ENCODE measurements at regions not wholly inside any gene's neighbourhood (a gene's known extent, or its start where the extent isn't known, plus 50 kb on each side); places are given as distances from the start of the nearest gene placed in this dataset.

DNA sequence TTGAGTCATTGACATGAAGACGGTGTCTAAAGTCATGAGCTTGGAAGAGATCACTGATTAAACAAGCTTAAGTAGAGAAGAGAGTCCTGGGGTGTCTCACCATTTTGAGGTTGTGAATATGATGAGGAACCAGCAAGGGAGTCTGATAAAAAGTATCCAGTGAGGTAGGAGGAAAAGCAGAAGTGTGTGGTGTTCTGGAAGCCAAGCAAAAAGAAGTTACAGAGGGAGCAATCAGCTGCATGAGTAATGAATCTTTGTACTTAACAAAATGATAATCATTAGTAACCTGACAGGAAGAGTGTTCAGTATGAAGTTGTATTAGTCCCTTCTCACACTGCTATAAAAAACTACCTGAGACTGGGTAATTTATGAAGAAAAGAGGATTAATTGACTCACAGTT, 131.3 kb downstream of the C11orf87 start:
- in situ Hi-C loops (cut with MboI; ENCODE audit: low pct_ligation_motif_present in 1 of 4, low pct_unique_long_range_greater_than_20kb in 1 of 4, low sequenced_read_pairs in 3 of 4) (no loop called here), intact Hi-C loops (cut with DNase I; ENCODE audit: low total_unique reads) (no loop called here)
- no peak for DNase-seq
- TF ChIP-seq POLR2A (IDR thresholded peaks at IDR 0.05) (no peak), EP300 (IDR thresholded peaks at IDR 0.05; ENCODE audit: low read depth) (no peak), POLR2AphosphoS5 (IDR thresholded peaks at IDR 0.05) (no peak)
- TF ChIP-seq, protein P1, sequence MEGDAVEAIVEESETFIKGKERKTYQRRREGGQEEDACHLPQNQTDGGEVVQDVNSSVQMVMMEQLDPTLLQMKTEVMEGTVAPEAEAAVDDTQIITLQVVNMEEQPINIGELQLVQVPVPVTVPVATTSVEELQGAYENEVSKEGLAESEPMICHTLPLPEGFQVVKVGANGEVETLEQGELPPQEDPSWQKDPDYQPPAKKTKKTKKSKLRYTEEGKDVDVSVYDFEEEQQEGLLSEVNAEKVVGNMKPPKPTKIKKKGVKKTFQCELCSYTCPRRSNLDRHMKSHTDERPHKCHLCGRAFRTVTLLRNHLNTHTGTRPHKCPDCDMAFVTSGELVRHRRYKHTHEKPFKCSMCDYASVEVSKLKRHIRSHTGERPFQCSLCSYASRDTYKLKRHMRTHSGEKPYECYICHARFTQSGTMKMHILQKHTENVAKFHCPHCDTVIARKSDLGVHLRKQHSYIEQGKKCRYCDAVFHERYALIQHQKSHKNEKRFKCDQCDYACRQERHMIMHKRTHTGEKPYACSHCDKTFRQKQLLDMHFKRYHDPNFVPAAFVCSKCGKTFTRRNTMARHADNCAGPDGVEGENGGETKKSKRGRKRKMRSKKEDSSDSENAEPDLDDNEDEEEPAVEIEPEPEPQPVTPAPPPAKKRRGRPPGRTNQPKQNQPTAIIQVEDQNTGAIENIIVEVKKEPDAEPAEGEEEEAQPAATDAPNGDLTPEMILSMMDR (IDR thresholded peaks at IDR 0.05), result no peak
- Histone ChIP-seq H3K36me3 (no peaks in the 10 kb centered on the region), H3K27me3 (no peaks in the 10 kb centered on the region), H3K27ac (no peak overlapping the region), H3K9me3 (peaks cover 0 to under 1% of the 10 kb centered on the region in 2 donors), H3K4me1 (no peaks in the 10 kb centered on the region), H3K4me3 (no peak overlapping the region)
- WGBS, 2 donors (ENCODE audit: low coverage in 1 of 2), result 100% methylated on average over 1 of the region's 1 CpG

DNA sequence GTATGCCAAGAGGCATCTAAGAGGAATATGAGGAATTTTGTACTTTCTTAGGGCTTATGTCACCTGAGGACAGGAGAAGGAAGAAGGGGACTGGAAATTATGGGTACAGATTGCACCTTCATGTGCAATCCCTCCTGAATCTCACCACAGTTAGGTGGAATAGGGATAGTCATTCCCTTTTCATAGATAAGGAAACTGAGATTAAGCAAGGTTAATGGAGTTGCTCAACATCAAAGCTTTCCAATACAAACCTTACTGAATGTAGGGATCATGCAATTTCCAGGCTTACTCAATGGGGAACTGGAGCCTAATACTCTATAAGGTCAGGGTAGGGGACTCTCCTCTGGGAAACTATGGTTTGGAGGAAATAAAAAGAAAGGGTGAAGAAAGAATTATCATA, 133.0 kb downstream of the C11orf87 start:
- no peak overlapping the region for H3K4me3 ChIP-seq
- TF ChIP-seq POLR2AphosphoS5 (IDR thresholded peaks at IDR 0.05) (no peak), POLR2A (IDR thresholded peaks at IDR 0.05) (no peak), EP300 (IDR thresholded peaks at IDR 0.05; ENCODE audit: low read depth) (no peak)
- TF ChIP-seq, protein P1 (IDR thresholded peaks at IDR 0.05), result no peak
- DNase-seq, result no peak
- in situ Hi-C loops (cut with MboI; ENCODE audit: low pct_ligation_motif_present in 1 of 4, low pct_unique_long_range_greater_than_20kb in 1 of 4, low sequenced_read_pairs in 3 of 4), result no loop called here
- no peaks in the 10 kb centered on the region for H3K4me1 ChIP-seq
- intact Hi-C loops (cut with DNase I; ENCODE audit: low total_unique reads), result no loop called here
- no peaks in the 10 kb centered on the region for H3K36me3 ChIP-seq
- H3K27me3 ChIP-seq, result no peaks in the 10 kb centered on the region
- H3K9me3 ChIP-seq, result peaks cover 0 to 3% of the 10 kb centered on the region in 2 donors
- H3K27ac ChIP-seq, result no peak overlapping the region

DNA sequence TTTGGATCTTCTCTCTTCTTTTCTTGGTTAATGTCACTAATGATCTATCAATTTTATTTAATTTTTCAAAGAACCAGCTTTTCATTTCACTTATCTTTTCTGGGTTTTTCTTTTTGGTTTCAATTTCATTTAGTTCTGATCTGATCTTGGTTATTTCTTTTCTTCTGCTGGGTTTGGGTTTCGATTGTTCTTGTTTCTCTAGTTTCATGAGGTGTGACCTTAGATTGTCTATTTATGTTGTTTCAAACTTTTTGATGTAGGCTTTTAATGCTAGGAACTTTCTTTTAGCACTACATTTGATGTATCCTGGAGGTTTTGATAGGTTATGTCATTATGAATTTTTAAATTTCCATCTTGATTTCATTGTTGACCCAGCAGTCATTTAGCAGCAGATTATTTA, 142.3 kb downstream of the C11orf87 start:
- intact Hi-C loops (cut with DNase I; ENCODE audit: low total_unique reads), result no loop called here
- no peak for DNase-seq
- H3K27ac ChIP-seq, result no peak overlapping the region
- H3K9me3 ChIP-seq, result no peaks in the 10 kb centered on the region
- TF ChIP-seq EP300 (IDR thresholded peaks at IDR 0.05; ENCODE audit: low read depth), result no peak
- TF ChIP-seq POLR2AphosphoS5 (IDR thresholded peaks at IDR 0.05), result no peak
- TF ChIP-seq POLR2A (IDR thresholded peaks at IDR 0.05), result no peak
- TF ChIP-seq, protein P1 (IDR thresholded peaks at IDR 0.05), result no peak
- in situ Hi-C loops (cut with MboI; ENCODE audit: low pct_ligation_motif_present in 1 of 4, low pct_unique_long_range_greater_than_20kb in 1 of 4, low sequenced_read_pairs in 3 of 4), result no loop called here
- H3K27me3 ChIP-seq, result no peaks in the 10 kb centered on the region
- WGBS, 2 donors (ENCODE audit: low coverage in 1 of 2), result 83 to 89% methylated on average over 1 of the region's 1 CpG
- no peaks in the 10 kb centered on the region for H3K4me1 ChIP-seq
- no peaks in the 10 kb centered on the region for H3K36me3 ChIP-seq
- H3K4me3 ChIP-seq, result no peak overlapping the region

DNA sequence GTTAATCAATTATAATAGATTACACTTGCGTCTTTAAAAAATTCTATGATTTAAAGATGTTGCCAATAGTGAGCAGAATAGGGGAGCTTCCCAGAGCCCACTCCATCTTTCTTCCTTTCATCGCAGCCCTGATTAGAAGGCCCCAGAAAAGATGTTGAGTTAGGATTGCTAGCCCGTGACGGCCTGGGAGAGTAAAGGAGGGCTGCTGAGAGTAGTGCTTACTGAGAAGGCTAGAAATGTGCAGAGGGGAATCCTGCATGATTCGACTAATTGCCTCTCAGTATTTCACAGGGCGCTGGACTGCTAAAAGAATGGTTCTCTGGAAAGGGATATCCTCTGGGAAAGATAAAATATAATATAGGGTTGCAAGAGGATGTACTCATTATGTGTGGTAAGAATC, 160.5 kb downstream of the C11orf87 start:
- in situ Hi-C loops (cut with MboI; ENCODE audit: low pct_ligation_motif_present in 1 of 4, low pct_unique_long_range_greater_than_20kb in 1 of 4, low sequenced_read_pairs in 3 of 4), result no loop called here
- DNase-seq, result no peak
- Histone ChIP-seq H3K27ac (no peak overlapping the region), H3K9me3 (no peaks in the 10 kb centered on the region), H3K4me3 (no peak overlapping the region), H3K27me3 (no peaks in the 10 kb centered on the region), H3K36me3 (no peaks in the 10 kb centered on the region), H3K4me1 (no peaks in the 10 kb centered on the region)
- WGBS, 2 donors (ENCODE audit: low coverage in 1 of 2), result 79 to 83% methylated on average over 6 of the region's 6 CpGs
- intact Hi-C loops (cut with DNase I; ENCODE audit: low total_unique reads), result no loop called here
- TF ChIP-seq EP300 (IDR thresholded peaks at IDR 0.05; ENCODE audit: low read depth) (no peak), POLR2AphosphoS5 (IDR thresholded peaks at IDR 0.05) (no peak), POLR2A (IDR thresholded peaks at IDR 0.05) (no peak)
- TF ChIP-seq, protein P1 (IDR thresholded peaks at IDR 0.05), result no peak
